Spleen (tissue), 7 donors: ENCODE measurements at regions not wholly inside any gene's neighbourhood (a gene's known extent, or its start where the extent isn't known, plus 50 kb on each side); places are given as distances from the start of the nearest gene placed in this dataset.

Experiments
- POLR2A ChIP-seq, 3 donors: fragments of 450-650 bp; IDR thresholded peaks; one replicate each; pipeline ENCODE4 v1.5.1; 2017; ENCODE audit warnings: antibody characterized with exemption in 3 of 3, mild to moderate bottlenecking in 1 of 3
- POLR2AphosphoS5 ChIP-seq, 3 donors: sonication (generic); formaldehyde crosslinking; IDR thresholded peaks; one replicate each; pipeline ENCODE4 v1.5.1; 2017; ENCODE audit warnings: antibody characterized with exemption in 3 of 3
- TF ChIP-seq, protein P1 (sequence below), 11 experiments: fragments of 200-600 bp in 7 of 11; fragments of 450-650 bp in 4 of 11; sonication (generic) in 4 of 11; IDR thresholded peaks in 8 of 11; conservative IDR thresholded peaks in 3 of 11; 1 replicate in 7 of 11; 2 replicates in 4 of 11; pipeline versions ENCODE4 v1.4.0 to v1.8.0; 2016 to 2021; ENCODE audit warnings: antibody characterized with exemption in 11 of 11, inconsistent platforms in 4 of 11, mild to moderate bottlenecking in 1 of 11
- donor health status: DM: no; HTN: no; CAD: no; lungs with moderate emphysema.
- donor health status: DM: no; HTN: no; CAD: no.
- donor health status: DM: no; HTN: no; CAD: no.

DNA sequence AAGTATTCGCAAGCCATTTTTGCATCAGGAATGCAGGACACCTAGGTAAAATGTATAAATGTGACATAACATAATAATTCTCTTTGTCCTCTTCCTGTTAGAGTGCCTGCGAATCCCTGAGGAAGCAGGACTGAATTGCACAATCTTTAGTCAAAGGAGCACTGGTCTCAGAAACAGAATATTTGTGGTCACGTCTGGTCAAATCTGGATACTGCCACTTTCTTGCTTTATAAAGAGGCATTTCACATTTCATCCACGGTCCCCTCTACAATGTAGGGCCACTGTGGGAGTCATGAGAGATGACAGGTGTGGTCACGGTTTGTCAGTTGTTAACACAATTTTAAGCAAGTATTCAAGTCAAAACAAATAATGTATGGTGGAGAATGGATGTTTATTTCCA, 564.0 kb downstream of the IRX1 start:
- TF ChIP-seq, protein P1, sequence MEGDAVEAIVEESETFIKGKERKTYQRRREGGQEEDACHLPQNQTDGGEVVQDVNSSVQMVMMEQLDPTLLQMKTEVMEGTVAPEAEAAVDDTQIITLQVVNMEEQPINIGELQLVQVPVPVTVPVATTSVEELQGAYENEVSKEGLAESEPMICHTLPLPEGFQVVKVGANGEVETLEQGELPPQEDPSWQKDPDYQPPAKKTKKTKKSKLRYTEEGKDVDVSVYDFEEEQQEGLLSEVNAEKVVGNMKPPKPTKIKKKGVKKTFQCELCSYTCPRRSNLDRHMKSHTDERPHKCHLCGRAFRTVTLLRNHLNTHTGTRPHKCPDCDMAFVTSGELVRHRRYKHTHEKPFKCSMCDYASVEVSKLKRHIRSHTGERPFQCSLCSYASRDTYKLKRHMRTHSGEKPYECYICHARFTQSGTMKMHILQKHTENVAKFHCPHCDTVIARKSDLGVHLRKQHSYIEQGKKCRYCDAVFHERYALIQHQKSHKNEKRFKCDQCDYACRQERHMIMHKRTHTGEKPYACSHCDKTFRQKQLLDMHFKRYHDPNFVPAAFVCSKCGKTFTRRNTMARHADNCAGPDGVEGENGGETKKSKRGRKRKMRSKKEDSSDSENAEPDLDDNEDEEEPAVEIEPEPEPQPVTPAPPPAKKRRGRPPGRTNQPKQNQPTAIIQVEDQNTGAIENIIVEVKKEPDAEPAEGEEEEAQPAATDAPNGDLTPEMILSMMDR (IDR thresholded peaks at IDR 0.05 in 8 of 11, conservative IDR thresholded peaks at IDR 0.05 in 3 of 11), result no peak
- no peak for TF ChIP-seq POLR2A (IDR thresholded peaks at IDR 0.05)
- TF ChIP-seq POLR2AphosphoS5 (IDR thresholded peaks at IDR 0.05), result no peak
